ENCODE measurements at regions not wholly inside any gene's neighbourhood (a gene's known extent, or its start where the extent isn't known, plus 50 kb on each side); places are given as distances from the start of the nearest gene placed in this dataset.

DNA sequence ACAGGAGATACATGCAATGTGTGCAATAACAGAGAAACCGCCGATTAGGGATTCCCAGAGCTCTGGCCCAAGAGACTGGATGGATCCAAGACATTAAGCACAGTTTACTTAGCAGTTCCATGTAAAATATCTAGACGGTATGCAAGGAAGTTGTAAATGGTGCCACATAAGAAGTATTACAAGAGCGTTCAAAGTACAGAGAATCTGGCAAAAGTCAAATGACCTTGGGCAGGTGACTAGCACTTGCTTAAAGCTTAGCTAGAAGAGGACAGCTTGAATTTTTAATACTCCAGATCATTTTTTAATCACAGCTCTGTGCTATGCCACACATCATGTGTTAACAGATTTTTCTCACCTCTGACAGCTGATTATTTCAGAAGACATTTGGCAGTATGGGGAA, 72.3 kb upstream of the TNPO1 start:
- no peaks in the 10 kb centered on the region for H3K4me1 ChIP-seq
- 89 to 98% (median 97%) methylated on average over 4 of the region's 4 CpGs for WGBS, 5 donors
- H3K4me3 ChIP-seq: no peak overlapping the region
- no peak for TF ChIP-seq EP300 (IDR thresholded peaks at IDR 0.05)
- TF ChIP-seq POLR2AphosphoS5 (IDR thresholded peaks at IDR 0.05): no peak
- TF ChIP-seq, protein P1, sequence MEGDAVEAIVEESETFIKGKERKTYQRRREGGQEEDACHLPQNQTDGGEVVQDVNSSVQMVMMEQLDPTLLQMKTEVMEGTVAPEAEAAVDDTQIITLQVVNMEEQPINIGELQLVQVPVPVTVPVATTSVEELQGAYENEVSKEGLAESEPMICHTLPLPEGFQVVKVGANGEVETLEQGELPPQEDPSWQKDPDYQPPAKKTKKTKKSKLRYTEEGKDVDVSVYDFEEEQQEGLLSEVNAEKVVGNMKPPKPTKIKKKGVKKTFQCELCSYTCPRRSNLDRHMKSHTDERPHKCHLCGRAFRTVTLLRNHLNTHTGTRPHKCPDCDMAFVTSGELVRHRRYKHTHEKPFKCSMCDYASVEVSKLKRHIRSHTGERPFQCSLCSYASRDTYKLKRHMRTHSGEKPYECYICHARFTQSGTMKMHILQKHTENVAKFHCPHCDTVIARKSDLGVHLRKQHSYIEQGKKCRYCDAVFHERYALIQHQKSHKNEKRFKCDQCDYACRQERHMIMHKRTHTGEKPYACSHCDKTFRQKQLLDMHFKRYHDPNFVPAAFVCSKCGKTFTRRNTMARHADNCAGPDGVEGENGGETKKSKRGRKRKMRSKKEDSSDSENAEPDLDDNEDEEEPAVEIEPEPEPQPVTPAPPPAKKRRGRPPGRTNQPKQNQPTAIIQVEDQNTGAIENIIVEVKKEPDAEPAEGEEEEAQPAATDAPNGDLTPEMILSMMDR (IDR thresholded peaks at IDR 0.05): no peak
- no peak for TF ChIP-seq POLR2A (IDR thresholded peaks at IDR 0.05)
- H3K27me3 ChIP-seq: no peaks in the 10 kb centered on the region
- H3K27ac ChIP-seq: no peak overlapping the region
- DNase-seq: no peak
- no peaks in the 10 kb centered on the region for H3K36me3 ChIP-seq
- intact Hi-C loops (cut with DNase I; ENCODE audit: low total_unique reads): no loop called here
- no peaks in the 10 kb centered on the region for H3K9me3 ChIP-seq

DNA sequence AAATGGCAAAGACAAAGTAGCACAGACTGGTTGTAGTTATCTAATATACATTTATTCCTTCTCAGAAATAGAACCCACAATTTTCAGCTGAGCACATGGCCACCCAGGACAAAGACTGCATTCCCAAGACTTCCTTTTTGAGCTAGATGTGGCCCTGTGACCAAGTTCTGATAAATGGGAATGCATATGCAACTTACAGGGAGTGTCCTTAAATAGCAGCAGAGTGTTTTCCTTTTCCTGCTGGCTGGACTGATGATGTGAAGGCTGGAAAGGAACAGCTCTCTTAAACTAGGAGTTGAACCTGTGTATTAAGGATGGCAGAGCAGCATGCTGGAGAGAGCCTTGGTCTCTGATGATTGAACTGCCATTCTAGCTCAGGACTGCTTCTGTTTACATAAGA, 74.7 kb upstream of the TNPO1 start:
- no peak for DNase-seq
- Histone ChIP-seq H3K9me3 (no peaks in the 10 kb centered on the region), H3K4me3 (no peak overlapping the region), H3K27ac (no peak overlapping the region), H3K27me3 (no peaks in the 10 kb centered on the region), H3K4me1 (no peaks in the 10 kb centered on the region), H3K36me3 (no peaks in the 10 kb centered on the region)
- intact Hi-C loops (cut with DNase I; ENCODE audit: low total_unique reads): no loop called here
- TF ChIP-seq POLR2A (IDR thresholded peaks at IDR 0.05): no peak
- TF ChIP-seq EP300 (IDR thresholded peaks at IDR 0.05): no peak
- TF ChIP-seq, protein P1 (IDR thresholded peaks at IDR 0.05): no peak
- TF ChIP-seq POLR2AphosphoS5 (IDR thresholded peaks at IDR 0.05): no peak

DNA sequence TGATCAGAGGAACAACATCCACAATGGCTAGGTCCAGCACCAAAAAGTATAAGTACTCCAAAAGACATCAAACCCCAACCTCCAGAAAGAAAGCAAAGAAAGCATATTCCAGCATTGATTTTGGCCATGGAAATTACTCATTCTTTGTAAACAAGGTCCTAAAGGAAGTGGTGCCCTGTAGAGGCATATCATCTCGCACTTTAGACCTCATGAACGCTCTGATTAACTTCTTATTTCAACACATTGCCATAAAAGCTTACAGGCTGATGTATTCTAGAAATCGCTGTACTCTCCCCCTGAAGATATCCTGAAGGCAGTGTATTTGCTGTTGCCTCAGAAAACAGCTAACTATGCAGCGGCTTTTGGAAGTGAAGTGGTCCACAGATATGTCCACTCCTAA, 82.7 kb upstream of the TNPO1 start:
- no peak for DNase-seq
- 49 to 72% (median 54%) methylated on average over 4 of the region's 4 CpGs for WGBS, 5 donors
- no peaks in the 10 kb centered on the region for H3K27me3 ChIP-seq
- H3K4me1 ChIP-seq: no peaks in the 10 kb centered on the region
- no peak for TF ChIP-seq POLR2AphosphoS5 (IDR thresholded peaks at IDR 0.05)
- no peak for TF ChIP-seq EP300 (IDR thresholded peaks at IDR 0.05)
- TF ChIP-seq, protein P1 (IDR thresholded peaks at IDR 0.05): no peak
- TF ChIP-seq POLR2A (IDR thresholded peaks at IDR 0.05): no peak
- intact Hi-C loops (cut with DNase I; ENCODE audit: low total_unique reads): no loop called here
- H3K36me3 ChIP-seq: no peaks in the 10 kb centered on the region
- H3K27ac ChIP-seq: no peak overlapping the region
- H3K4me3 ChIP-seq: no peak overlapping the region
- H3K9me3 ChIP-seq: peaks cover 0 to 7% (median 0%) of the 10 kb centered on the region in 4 donors

DNA sequence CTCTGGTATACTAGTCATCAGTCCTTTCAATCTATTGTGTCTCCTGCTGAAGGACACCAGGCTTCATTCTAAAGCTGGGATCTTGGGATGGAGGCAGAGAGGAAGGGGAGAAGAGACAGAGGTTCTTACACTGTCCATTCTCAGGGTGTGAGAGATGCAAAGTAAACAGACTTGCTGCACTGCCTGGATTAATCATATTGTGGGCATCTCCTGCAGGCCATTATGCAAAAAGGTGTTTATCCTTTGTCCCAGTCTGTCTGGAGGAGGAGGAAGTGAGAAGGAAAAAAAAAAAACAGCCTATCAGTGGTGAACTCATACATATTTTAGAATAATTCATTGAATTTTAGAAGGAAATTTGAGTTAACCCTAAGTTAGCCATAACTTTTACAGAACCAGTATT, 92.9 kb upstream of the TNPO1 start:
- no peak overlapping the region for H3K27ac ChIP-seq
- no peaks in the 10 kb centered on the region for H3K4me1 ChIP-seq
- intact Hi-C loops (cut with DNase I; ENCODE audit: low total_unique reads): no loop called here
- H3K4me3 ChIP-seq: no peak overlapping the region
- DNase-seq: no peak
- no peaks in the 10 kb centered on the region for H3K36me3 ChIP-seq
- no peaks in the 10 kb centered on the region for H3K27me3 ChIP-seq
- H3K9me3 ChIP-seq: no peaks in the 10 kb centered on the region
- TF ChIP-seq POLR2AphosphoS5 (IDR thresholded peaks at IDR 0.05): no peak
- no peak for TF ChIP-seq POLR2A (IDR thresholded peaks at IDR 0.05)
- TF ChIP-seq EP300 (IDR thresholded peaks at IDR 0.05): no peak
- TF ChIP-seq, protein P1 (IDR thresholded peaks at IDR 0.05): no peak
